ENCODE measurements at regions not wholly inside any gene's neighbourhood (a gene's known extent, or its start where the extent isn't known, plus 50 kb on each side); places are given as distances from the start of the nearest gene placed in this dataset.

- no peak overlapping the region for H3K4me3 ChIP-seq (ENCODE audit: low read depth, low read length)
- no peak for DNase-seq (ENCODE audit: low read depth)
- TF ChIP-seq MYC (IDR thresholded peaks at IDR 0.05; ENCODE audit: low read depth, low read length) (no peak), MAX (IDR thresholded peaks at IDR 0.05; ENCODE audit: low read depth, low read length) (no peak), POLR2A (IDR thresholded peaks at IDR 0.05; ENCODE audit: extremely low read depth, insufficient read length) (no peak), CTCF (IDR thresholded peaks at IDR 0.05; ENCODE audit: low read depth, low read length) (no peak)
These were observed 130.7 kb downstream of the SLC38A6 start for GRCh38 chr14:61111731-61112130.

GRCh38 chr14:61111209-61111665, 130.2 kb downstream of the SLC38A6 start:
- no peak for TF ChIP-seq POLR2A (IDR thresholded peaks at IDR 0.05; ENCODE audit: extremely low read depth, insufficient read length)
- TF ChIP-seq MYC (IDR thresholded peaks at IDR 0.05; ENCODE audit: low read depth, low read length) = no peak
- TF ChIP-seq CTCF (IDR thresholded peaks at IDR 0.05; ENCODE audit: low read depth, low read length) = no peak
- TF ChIP-seq MAX (IDR thresholded peaks at IDR 0.05; ENCODE audit: low read depth, low read length) = no peak
- no peak for DNase-seq (ENCODE audit: low read depth)
- no peak overlapping the region for H3K4me3 ChIP-seq (ENCODE audit: low read depth, low read length)

- TF ChIP-seq POLR2A (IDR thresholded peaks at IDR 0.05; ENCODE audit: extremely low read depth, insufficient read length) = no peak
- TF ChIP-seq CTCF (IDR thresholded peaks at IDR 0.05; ENCODE audit: low read depth, low read length) = no peak
- TF ChIP-seq MYC (IDR thresholded peaks at IDR 0.05; ENCODE audit: low read depth, low read length) = no peak
- TF ChIP-seq MAX (IDR thresholded peaks at IDR 0.05; ENCODE audit: low read depth, low read length) = no peak
- no peak overlapping the region for H3K4me3 ChIP-seq (ENCODE audit: low read depth, low read length)
- no peak for DNase-seq (ENCODE audit: low read depth)
These were observed 129.5 kb downstream of the SLC38A6 start for GRCh38 chr14:61110316-61111082.

GRCh38 chr14:61109288-61109687, 128.2 kb downstream of the SLC38A6 start:
- TF ChIP-seq MYC (IDR thresholded peaks at IDR 0.05; ENCODE audit: low read depth, low read length) = no peak
- peak; percentile 48 for TF ChIP-seq MAX (IDR thresholded peaks at IDR 0.05; ENCODE audit: low read depth, low read length)
- TF ChIP-seq CTCF (IDR thresholded peaks at IDR 0.05; ENCODE audit: low read depth, low read length) = no peak
- TF ChIP-seq POLR2A (IDR thresholded peaks at IDR 0.05; ENCODE audit: extremely low read depth, insufficient read length) = no peak
- H3K4me3 ChIP-seq (ENCODE audit: low read depth, low read length) = no peak overlapping the region
- peak; percentile 23 for DNase-seq (ENCODE audit: low read depth)

DNA sequence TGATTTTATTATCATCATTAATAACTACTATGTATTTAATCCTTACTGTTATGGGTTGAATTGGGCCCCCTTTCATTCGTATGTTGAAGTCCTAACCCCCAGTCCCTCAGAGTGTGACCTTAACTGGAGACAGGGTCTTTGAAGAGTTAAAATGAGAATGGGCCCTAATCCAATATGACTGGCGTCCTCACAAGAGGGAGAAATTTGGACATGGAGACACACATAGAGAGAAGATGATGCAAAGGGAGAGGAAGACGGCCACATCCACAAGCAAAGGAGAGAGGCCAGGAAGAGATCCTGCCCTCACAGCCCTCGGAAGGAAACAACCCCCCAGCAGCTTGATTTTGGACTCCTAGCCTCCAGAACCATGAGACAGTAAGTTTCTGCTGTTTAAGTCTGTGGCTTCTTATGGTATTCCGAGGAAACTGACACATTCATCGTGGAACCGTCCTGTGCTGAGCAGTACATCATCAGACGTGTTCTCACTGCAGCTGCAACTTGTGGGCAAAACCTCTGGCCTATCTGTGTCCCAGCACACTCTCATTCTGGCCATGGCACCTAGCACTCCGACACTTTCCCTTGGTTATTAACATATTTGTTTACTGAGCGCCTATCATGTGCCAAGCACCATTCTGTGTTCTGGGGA, 127.6 kb downstream of the SLC38A6 start:
- no peak for DNase-seq (ENCODE audit: low read depth)
- H3K4me3 ChIP-seq (ENCODE audit: low read depth, low read length) = no peak overlapping the region
- no peak for TF ChIP-seq CTCF (IDR thresholded peaks at IDR 0.05; ENCODE audit: low read depth, low read length)
- no peak for TF ChIP-seq MYC (IDR thresholded peaks at IDR 0.05; ENCODE audit: low read depth, low read length)
- TF ChIP-seq POLR2A (IDR thresholded peaks at IDR 0.05; ENCODE audit: extremely low read depth, insufficient read length) = no peak
- TF ChIP-seq MAX (IDR thresholded peaks at IDR 0.05; ENCODE audit: low read depth, low read length) = no peak
